ENCODE measurements at regions not wholly inside any gene's neighbourhood (a gene's known extent, or its start where the extent isn't known, plus 50 kb on each side); places are given as distances from the start of the nearest gene placed in this dataset.

DNA sequence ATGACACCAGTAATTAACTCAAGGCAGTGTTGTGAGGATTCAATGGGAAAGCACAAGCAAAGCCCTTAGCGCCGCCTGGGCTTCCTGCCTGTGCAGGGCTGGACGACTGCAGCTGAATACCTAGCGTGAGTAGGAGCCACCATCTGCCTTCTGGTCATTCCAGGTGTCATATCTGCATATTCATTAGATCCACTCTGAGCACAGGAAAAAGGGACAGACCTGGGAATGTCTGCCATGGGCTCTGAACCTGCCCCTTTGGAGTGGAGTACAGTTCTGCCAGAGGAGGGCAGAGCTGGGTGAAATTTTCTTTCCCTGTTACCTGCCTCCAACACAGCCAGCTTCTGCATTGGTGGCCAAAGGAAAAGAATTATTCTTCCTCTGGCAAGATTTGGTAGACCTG lies 298.8 kb downstream of the NSG2 start:
- intact Hi-C loops (cut with micrococcal nuclease; ENCODE audit: unreplicated experiment), result no loop called here
- 60% methylated on average over 4 of the region's 4 CpGs for WGBS (ENCODE audit: insufficient coverage, insufficient replicate concordance, low lambda C conversion rate, missing lambda C conversion rate)
- H3K36me3 ChIP-seq (ENCODE audit: control insufficient read depth in 2 of 2, insufficient read depth in 2 of 2, low read length in 1 of 2), result no peaks in the 10 kb centered on the region
- POLR2A ChIA-PET, result no interaction called here
- no peaks in the 10 kb centered on the region for H3K4me1 ChIP-seq (ENCODE audit: control insufficient read depth, insufficient read depth, low read length)
- no peak for DNase-seq (ENCODE audit: low read depth, low spot score)
- CTCF ChIA-PET, result interaction anchor here (1.0 to 1.1 kb wide), 2 partner anchors 17 to 33 kb away, joined by 3 to 4 read pairs; no protein-coding TSS in a partner anchor
- FAIRE-seq, result no peak
- TF ChIP-seq BHLHE40 (IDR thresholded peaks at IDR 0.05; ENCODE audit: borderline replicate concordance in 1 of 2, low read depth in 2 of 2, low read length in 1 of 2), result no peak
- TF ChIP-seq HSF1 (IDR thresholded peaks at IDR 0.05; ENCODE audit: low read depth, low read length), result no peak
- TF ChIP-seq E2F8 (IDR thresholded peaks at IDR 0.05; ENCODE audit: low read depth, partially characterized antibody), result no peak
- H3K4me2 ChIP-seq (ENCODE audit: control insufficient read depth, insufficient read depth), result no peak overlapping the region
- no peak overlapping the region for H3K9ac ChIP-seq (ENCODE audit: control insufficient read depth, insufficient read depth, low read length)
- RAD21 ChIA-PET (ENCODE audit: unreplicated experiment), result no interaction called here
- no peak overlapping the region for H2AFZ ChIP-seq (ENCODE audit: control insufficient read depth, low read depth, low read length)
- no TSS peak for BruUV-seq (replicated peaks)
- H3K9me3 ChIP-seq (replicated peaks; ENCODE audit: control insufficient read depth, insufficient read depth, low read length), result no peaks in the 10 kb centered on the region
- ATAC-seq, result no peak
- H3K27ac ChIP-seq (ENCODE audit: control insufficient read depth, insufficient read depth), result no peak overlapping the region
- no peaks in the 10 kb centered on the region for H3K79me2 ChIP-seq (ENCODE audit: control insufficient read depth, insufficient read depth, low read length)
- in situ Hi-C loops (cut with MboI), result no loop called here
- peaks cover 0 to 2% of the 10 kb centered on the region in 2 experiments; a peak in 3 of 4 replicates for H3K27me3 ChIP-seq (replicated peaks in 1 of 2; ENCODE audit: control insufficient read depth in 2 of 2, insufficient read depth in 2 of 2, low read length in 1 of 2)
- H3K4me3 ChIP-seq, result no peak overlapping the region
- no peaks in the 10 kb centered on the region for H4K20me1 ChIP-seq (ENCODE audit: control insufficient read depth, insufficient read depth)
- SMC1A ChIA-PET (ENCODE audit: uncharacterized antibody, unreplicated experiment), result no interaction called here

Measured in GM12878 (cell line).